Right lobe of liver (tissue), 6 donors: ENCODE measurements at regions not wholly inside any gene's neighbourhood (a gene's known extent, or its start where the extent isn't known, plus 50 kb on each side); places are given as distances from the start of the nearest gene placed in this dataset.
"Not testable (repeated sequence)": the region's sequence is repeated elsewhere in the genome, so short reads cannot be mapped to it uniquely, and the experiment has no call there.

Experiments
- ATAC-seq, 4 donors: fragments of 200-7000 bp; cut with Tn5 transposase; one replicate each; pipeline ENCODE4 v1.9.1; 2020; ENCODE audit warnings: mild to moderate bottlenecking in 4 of 4, moderate library complexity in 4 of 4
- DNase-seq, 3 donors: peaks; one replicate each; pipeline ENCODE4 v3.0.0-alpha.2; 2020
- H3K27ac ChIP-seq, 3 donors: fragments of 200-600 bp; one replicate each; pipeline ENCODE4 v1.8.0; 2022
- H3K27me3 ChIP-seq, 2 donors: fragments of 200-600 bp; one replicate each; pipeline ENCODE4 v1.8.0; 2022
- H3K36me3 ChIP-seq, 4 donors: fragments of 200-600 bp; sonication (generic) in 1 of 4; one replicate each; pipeline versions ENCODE4 v1.5.1 to v1.8.0; 2017 to 2022; ENCODE audit warnings: control low read depth in 1 of 4
- H3K4me1 ChIP-seq, 4 donors: fragments of 200-600 bp; sonication (generic) in 1 of 4; one replicate each; pipeline versions ENCODE4 v1.5.1 to v1.8.0; 2017 to 2022; ENCODE audit warnings: control low read depth in 1 of 4
- H3K4me3 ChIP-seq, 3 donors: fragments of 200-600 bp; one replicate each; pipeline ENCODE4 v1.8.0; 2022
- H3K9me3 ChIP-seq, 4 donors: fragments of 200-600 bp; sonication (generic) in 1 of 4; one replicate each; pipeline versions ENCODE4 v1.5.1 to v1.8.0; 2017 to 2022; ENCODE audit warnings: control low read depth in 1 of 4
- CTCF ChIP-seq, 4 donors: fragments of 200-600 bp in 3 of 4; fragments of 450-650 bp in 1 of 4; IDR thresholded peaks; one replicate each; pipeline versions ENCODE4 v1.5.1 to v1.8.0; 2016 to 2022; ENCODE audit warnings: antibody characterized with exemption in 4 of 4, mild to moderate bottlenecking in 2 of 4
- POLR2A ChIP-seq: fragments of 450-650 bp; IDR thresholded peaks from one replicate; pipeline ENCODE4 v1.6.1; 2017; ENCODE audit warnings: antibody characterized with exemption, mild to moderate bottlenecking
- WGBS: methylation state at CpG from one replicate; pipeline ENCODE4 v1.1.6; 2018; ENCODE audit warnings: low coverage, low lambda C conversion rate; ENCODE audit not compliant: insufficient coverage; ENCODE audit errors: missing lambda C conversion rate; 5-methylcytosine and 5-hydroxymethylcytosine counted together
- intact Hi-C, 2 donors: fragments of 100-400 bp; cut with DNase I; formaldehyde crosslinking; loops; one replicate each; pipeline versions ENCODE4 v1.11.2 to v1.14.1; 2022
- donor health status: DM: no; HTN: yes; CAD: no.
- donor health status: DM: no; HTN: no; CAD: no.
- donor health status: DM: no; HTN: no; CAD: no.
- donor health status: DM: no; HTN: yes; CAD: no.
- donor health status: DM: no; HTN: yes; CAD: no.

GRCh38 chr6:27145731-27146455 lies 101.6 kb upstream of the PRSS16 start:
- peaks cover 0 to 16% (median 0%) of the 10 kb centered on the region in 4 donors for H3K4me1 ChIP-seq
- no peaks in the 10 kb centered on the region for H3K27me3 ChIP-seq
- peak overlapping the region; percentile 66 to 87 (median 80) for H3K27ac ChIP-seq
- ATAC-seq (peak; percentile 60 to 66 (median 62)), DNase-seq (peak; percentile 55 to 74 (median 68))
- WGBS: 1% methylated on average over 23 of the region's 25 CpGs
- no peaks in the 10 kb centered on the region for H3K9me3 ChIP-seq
- no peaks in the 10 kb centered on the region for H3K36me3 ChIP-seq
- TF ChIP-seq POLR2A (peak; percentile 20), CTCF (IDR thresholded peaks at IDR 0.05) (no peak)
- intact Hi-C loops: no loop called here
- H3K4me3 ChIP-seq: peak overlapping the region; percentile 58 to 63 (median 59)

GRCh38 chr6:27146456-27146705 lies 101.1 kb upstream of the PRSS16 start:
- H3K27me3 ChIP-seq, H3K9me3 ChIP-seq, H3K36me3 ChIP-seq, DNase-seq, intact Hi-C loops: not testable (repeated sequence)
- WGBS: 0% methylated on average over 1 of the region's 23 CpGs
- peak overlapping the region; percentile 66 to 87 (median 80) for H3K27ac ChIP-seq
- peak; percentile 3 to 18 (median 8) for ATAC-seq
- peaks cover 0 to 14% (median 0%) of the 10 kb centered on the region in 4 donors for H3K4me1 ChIP-seq
- H3K4me3 ChIP-seq: peak overlapping the region; percentile 58 to 63 (median 59)

GRCh38 chr6:27146706-27147505 lies 100.6 kb upstream of the PRSS16 start:
- peaks cover 0 to 14% (median 0%) of the 10 kb centered on the region in 4 donors for H3K4me1 ChIP-seq
- H3K27me3 ChIP-seq: no peaks in the 10 kb centered on the region
- H3K9me3 ChIP-seq: no peaks in the 10 kb centered on the region
- peak overlapping the region; percentile 58 to 63 (median 59) for H3K4me3 ChIP-seq
- H3K36me3 ChIP-seq: no peaks in the 10 kb centered on the region
- ATAC-seq (peak; percentile 85 to 96 (median 94)), DNase-seq (peak; percentile 80 to 88 (median 85))
- H3K27ac ChIP-seq: peak overlapping the region; percentile 69 to 87 (median 80)
- intact Hi-C loops: no loop called here
- TF ChIP-seq POLR2A: peak; percentile 98
- TF ChIP-seq CTCF (IDR thresholded peaks at IDR 0.05): no peak
- 0% methylated on average over 35 of the region's 51 CpGs for WGBS

- Histone ChIP-seq H3K9me3 (no peaks in the 10 kb centered on the region), H3K36me3 (no peaks in the 10 kb centered on the region), H3K27ac (no peak overlapping the region), H3K4me3 (no peak overlapping the region), H3K27me3 (no peaks in the 10 kb centered on the region), H3K4me1 (peaks cover 0 to 14% (median 0%) of the 10 kb centered on the region in 4 donors)
- DNase-seq (no peak), ATAC-seq (no peak)
- 95% methylated on average over 2 of the region's 2 CpGs for WGBS
- intact Hi-C loops: no loop called here
- TF ChIP-seq POLR2A (no peak), CTCF (IDR thresholded peaks at IDR 0.05) (no peak)
These were observed 99.1 kb upstream of the PRSS16 start for GRCh38 chr6:27148404-27148795.

GRCh38 chr6:27149150-27149549 lies 98.4 kb upstream of the PRSS16 start:
- H3K4me3 ChIP-seq: no peak overlapping the region

More at GRCh38 chr6:27149150-27149549, 98.4 kb upstream of the PRSS16 start:
- Histone ChIP-seq H3K9me3 (no peaks in the 10 kb centered on the region), H3K27me3 (no peaks in the 10 kb centered on the region), H3K4me1 (peaks cover 0 to 14% (median 0%) of the 10 kb centered on the region in 4 donors), H3K36me3 (no peaks in the 10 kb centered on the region), H3K27ac (no peak overlapping the region)
- TF ChIP-seq POLR2A (no peak), CTCF (IDR thresholded peaks at IDR 0.05) (no peak)
- no peak for ATAC-seq
- 60% methylated on average over 1 of the region's 1 CpG for WGBS
- no peak for DNase-seq
- intact Hi-C loops: no loop called here
